ENCODE measurements at regions not wholly inside any gene's neighbourhood (a gene's known extent, or its start where the extent isn't known, plus 50 kb on each side); places are given as distances from the start of the nearest gene placed in this dataset.

DNA sequence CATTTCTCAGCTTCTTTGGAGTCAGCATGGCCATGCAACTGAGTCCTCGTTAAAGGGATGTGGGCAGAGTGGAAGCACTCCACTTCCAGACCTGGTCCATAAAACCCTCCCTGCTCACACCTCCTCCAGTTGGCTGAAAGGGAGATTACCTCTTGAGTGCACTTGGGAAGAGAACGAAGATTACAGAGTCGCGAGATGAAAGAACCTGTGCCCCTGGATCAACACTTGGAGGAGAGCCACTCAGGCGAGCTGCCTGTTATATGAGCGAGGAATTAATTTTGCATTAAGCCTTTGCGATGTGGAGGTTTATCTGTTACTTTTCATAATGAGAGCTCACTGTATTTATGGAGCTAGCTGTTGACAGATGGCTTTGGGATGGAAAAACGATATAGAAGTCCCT lies 147.9 kb downstream of the MAF start:
- DNase-seq (ENCODE audit: extremely low read depth in 1 of 11, low read depth in 9 of 11, low spot score in 4 of 11): no peak

DNA sequence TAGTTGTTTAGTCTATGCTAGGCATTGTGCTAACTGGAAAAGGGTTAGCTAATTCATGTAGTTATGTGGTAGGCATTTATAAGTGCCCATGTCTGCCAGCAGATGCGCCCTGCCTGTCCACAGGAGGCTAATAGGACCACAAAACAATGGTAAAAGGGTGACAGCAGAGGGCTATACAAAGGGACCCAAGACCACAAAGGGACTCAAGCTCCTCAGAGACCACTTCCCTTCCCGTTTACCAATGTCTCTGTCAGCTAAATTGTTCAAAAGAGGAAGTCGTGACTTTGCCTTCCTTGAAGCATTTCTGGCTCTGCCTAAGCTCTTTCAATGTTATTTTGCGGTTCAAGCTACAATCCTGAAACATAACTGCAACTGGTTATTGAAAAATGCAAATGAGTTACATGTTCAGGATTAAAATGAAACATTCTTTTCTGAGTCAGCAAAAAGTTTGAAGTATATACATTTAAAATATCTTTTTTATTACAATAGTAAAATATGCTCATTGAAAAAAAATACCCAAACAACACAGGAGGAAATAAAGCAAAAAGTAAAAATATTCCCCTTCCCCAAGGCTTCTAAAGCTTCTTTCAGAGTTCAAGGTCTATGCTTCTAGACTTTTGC lies 149.2 kb downstream of the MAF start:
- DNase-seq (ENCODE audit: extremely low read depth in 1 of 11, low read depth in 9 of 11, low spot score in 4 of 11): no peak

DNA sequence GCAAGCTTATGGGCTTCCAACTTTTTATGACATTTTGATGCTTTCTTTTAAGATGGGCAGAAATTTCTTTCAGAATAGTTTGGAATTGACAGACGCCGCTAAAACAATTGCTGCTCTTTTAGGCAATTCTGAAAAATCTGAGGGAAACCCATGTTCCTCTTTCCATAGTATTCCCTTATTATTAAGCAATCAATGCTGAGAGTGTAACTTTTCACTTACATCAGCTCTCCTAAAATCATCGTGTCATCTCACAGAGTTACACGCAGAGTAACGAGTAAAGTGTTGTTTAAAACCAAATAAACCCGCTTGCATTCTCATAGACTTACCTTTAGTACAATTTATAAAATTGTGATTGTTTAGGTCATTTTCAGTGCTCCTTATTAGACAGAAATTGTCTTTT lies 150.6 kb downstream of the MAF start:
- no peak for DNase-seq (ENCODE audit: extremely low read depth in 1 of 11, low read depth in 9 of 11, low spot score in 4 of 11)

DNA sequence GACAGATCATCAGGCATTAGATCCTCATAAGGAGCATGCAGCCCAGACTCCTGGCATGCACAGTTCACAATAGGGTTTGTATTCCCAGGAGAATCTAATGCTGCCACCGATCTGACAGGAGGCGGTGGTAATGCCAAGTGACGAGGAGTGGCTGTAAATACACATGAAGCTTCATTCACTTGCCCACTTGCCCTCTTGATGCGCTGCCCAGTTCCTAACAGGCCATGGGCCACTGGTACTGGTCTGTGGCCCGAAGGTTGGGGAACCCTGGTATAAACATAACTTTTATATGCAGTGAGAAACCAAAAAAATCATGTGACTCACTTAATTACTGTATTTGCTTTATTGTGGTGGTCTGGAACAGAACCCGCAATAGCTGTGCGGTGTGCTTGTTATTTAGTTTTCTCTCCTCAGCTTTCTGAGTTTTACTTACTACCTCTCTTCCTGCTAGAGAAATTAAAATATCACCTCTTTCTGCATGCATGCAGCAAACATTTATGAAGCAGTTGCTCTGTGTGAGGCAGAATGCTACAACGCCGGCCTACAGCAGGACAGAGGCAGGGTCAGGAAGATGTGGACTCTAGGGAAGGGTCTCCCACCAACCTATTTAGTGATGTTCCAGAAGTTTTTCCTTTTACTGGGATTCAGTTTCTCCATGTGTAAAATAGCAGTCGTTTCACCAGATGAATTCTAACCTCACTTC lies 151.3 kb downstream of the MAF start:
- DNase-seq (ENCODE audit: extremely low read depth in 1 of 11, low read depth in 9 of 11, low spot score in 4 of 11): no peak

DNA sequence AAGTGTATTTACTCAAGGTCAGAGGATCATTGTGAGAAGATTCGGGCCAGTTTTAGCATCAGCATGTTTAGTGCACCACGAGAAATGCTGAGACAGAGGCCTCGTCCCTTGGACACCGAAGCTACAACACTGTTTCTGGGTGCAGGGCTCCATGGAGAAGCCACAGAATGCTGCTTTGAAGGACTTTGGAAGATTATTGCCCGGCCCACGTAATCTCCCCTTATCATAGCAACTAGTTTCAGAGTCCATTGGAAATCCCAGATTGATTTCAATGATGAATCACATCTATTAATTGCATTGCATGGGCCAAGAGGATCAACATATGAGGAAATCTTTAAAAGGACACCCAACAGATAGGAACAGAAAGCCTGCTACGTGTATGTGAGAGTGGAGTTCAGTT lies 156.0 kb downstream of the MAF start:
- DNase-seq (ENCODE audit: extremely low read depth in 1 of 11, low read depth in 9 of 11, low spot score in 4 of 11): no peak

DNA sequence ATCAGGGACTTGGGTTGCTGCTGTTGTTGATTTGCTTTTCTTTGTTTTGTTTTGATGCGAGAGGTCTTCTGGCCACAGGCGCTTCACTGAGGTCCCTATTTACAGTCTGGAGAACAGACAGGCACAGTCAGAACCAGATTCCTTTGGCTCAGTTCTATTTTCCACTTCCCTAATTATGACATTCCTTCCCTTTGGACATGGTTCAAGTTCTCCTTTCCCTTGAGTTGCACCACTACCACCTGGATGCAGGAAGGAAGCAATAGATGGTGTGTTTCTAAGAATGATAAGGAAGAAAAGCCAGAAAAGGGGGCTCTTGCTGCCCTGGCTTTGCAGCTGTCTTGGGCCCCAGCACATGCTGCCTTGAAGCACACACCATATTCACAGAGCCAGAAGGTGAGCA lies 160.6 kb downstream of the MAF start:
- DNase-seq (ENCODE audit: extremely low read depth in 1 of 11, low read depth in 9 of 11, low spot score in 4 of 11): no peak

DNA sequence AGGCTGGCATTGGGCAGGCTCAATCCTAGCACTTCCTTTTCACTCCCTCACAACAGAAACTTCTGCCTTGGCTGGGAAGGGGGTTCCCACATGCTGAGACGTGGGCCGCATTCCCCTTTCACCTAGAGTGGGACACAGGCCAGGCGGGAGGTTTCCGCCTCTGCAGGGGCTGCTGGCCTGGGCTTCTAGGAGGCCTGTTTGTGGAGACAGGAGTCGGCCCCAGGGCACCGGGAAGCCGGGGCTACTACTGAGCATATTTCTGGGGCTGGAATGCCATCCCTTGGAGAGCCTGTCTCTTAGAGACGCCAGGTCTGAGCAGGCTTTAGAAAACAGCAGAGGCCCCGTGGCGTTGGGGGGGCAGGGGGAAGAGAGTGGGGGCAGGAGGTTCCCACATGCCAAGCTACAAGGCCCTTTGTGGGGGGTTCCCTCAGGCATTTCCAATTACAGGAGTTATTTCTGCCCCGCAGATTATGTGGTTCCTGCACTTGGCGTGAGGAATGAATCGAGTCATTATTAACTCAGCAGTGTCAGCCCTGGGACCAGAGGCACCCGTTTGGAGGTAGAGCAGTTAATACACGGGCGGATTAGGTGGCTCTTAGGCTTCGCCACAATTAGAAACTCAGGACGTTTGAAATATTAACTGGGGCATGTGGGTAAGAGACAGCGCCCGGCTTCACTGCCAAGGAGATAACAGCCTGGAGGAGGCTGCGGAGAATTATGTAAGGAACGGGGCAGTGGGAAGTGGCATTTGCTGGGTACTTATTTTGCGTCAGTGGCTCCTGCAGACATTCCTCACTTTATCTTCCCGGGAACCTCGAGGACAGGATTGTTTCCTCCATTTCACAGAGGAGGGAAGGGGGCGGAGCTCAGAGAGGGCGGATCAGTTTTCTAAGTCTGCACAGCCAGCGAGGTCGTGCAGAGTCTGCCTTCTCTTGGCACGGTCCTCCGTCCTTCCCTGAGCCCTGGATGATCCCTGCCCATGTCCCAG lies 162.5 kb downstream of the MAF start:
- peak in 1 of 11 donors; percentile 66 for DNase-seq (ENCODE audit: extremely low read depth in 1 of 11, low read depth in 9 of 11, low spot score in 4 of 11)

DNA sequence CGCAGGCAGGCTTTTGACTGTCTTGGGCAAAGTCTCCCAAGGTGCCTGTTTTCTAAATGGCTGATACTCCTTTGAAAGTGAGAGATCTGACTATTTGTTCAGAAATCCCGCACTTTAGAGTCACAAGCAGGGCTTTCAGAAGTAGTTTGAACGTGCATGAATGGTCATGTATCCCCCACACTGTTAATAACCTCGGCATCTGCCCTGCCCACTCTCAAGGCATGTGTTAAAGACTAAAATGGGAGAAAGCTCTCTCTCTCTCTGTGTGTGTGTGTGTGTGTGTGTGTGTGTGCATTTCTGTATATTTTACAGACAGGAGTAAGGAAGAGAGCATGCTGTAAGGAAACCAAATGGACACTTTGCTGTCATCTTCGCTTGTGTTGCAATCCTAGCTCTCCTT lies 163.7 kb downstream of the MAF start:
- no peak for DNase-seq (ENCODE audit: extremely low read depth in 1 of 11, low read depth in 9 of 11, low spot score in 4 of 11)

DNA sequence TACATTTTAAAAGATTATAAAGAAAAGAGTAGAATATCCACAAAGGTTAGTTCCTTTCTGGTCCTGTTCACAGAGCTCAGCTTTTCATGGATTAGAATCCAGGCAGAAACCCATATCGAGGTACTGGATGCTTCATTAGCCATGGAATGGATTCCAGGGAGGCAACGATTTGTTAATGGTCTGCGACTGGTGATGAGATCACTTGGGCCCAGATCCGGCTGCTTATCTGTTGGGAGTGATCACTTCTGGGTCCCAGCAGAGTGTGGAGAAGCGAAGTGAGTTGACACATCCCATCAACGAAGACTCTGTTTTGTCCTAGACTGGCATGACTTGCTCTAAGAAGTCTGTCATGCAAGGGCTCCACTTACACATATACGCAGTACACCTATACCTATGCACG lies 165.8 kb downstream of the MAF start:
- DNase-seq (ENCODE audit: extremely low read depth in 1 of 11, low read depth in 9 of 11, low spot score in 4 of 11): no peak

DNA sequence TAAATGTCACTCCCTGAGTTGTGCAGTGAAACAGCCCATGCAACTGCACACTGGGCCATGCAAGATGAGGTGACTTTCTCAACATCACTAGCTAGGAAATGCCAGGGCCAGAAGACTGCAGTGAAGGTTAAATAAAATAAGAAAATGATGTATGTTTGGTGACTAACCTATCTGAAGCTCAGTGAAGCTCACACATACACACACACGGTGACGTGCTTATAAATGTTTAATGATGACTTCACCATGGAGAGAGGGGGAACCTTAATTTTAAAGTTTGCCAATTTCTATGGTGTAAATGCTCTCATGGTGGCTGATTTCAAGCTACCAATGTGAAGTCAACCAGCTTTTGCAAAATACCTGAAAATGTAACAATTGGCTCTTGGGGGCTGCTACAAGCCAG lies 166.4 kb downstream of the MAF start:
- no peak for DNase-seq (ENCODE audit: extremely low read depth in 1 of 11, low read depth in 9 of 11, low spot score in 4 of 11)

DNA sequence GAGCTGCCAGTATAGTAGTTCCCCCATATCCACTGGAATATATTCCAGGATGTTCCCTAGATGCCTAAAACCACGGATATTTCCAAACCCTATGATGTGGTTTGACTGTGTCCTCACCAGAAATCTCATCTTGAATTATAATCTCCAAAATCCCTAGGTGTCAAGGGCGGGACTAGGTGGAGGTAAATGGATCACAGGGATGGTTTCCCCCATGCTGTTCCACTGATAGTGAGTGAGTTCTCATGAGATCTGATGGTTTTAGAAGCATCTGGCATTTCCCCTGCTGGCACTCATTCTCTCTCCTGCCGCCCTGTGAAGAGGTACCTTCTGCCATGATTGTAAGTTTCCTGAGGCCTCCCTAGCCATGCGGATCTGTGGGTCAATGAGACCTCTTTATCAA lies 168.6 kb downstream of the MAF start:
- no peak for DNase-seq (ENCODE audit: extremely low read depth in 1 of 11, low read depth in 9 of 11, low spot score in 4 of 11)

DNA sequence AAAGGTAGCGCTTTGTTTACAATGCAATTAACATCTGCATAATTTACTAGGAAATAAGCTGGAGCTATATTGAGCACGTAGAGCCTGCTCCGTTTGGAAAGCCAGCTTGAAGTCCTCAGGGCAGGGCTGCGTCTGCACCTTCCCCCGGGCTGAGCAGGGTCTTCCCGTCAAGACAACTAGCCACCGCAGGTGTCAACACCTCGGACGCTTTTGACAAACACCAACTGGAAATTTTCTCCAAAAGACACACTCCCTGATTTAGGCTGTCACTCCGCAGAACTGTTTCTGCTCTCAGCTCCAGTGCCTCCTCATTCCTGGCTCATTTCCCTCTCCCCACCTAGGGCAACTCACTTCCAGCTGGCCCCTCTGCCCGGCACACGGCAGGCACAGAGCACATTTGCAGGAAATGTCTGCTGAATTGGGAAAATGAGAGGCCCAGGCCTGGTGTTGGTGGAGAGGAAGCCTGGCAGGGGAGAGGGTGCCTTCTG lies 170.3 kb downstream of the MAF start:
- DNase-seq (ENCODE audit: extremely low read depth in 1 of 11, low read depth in 9 of 11, low spot score in 4 of 11): no peak

DNA sequence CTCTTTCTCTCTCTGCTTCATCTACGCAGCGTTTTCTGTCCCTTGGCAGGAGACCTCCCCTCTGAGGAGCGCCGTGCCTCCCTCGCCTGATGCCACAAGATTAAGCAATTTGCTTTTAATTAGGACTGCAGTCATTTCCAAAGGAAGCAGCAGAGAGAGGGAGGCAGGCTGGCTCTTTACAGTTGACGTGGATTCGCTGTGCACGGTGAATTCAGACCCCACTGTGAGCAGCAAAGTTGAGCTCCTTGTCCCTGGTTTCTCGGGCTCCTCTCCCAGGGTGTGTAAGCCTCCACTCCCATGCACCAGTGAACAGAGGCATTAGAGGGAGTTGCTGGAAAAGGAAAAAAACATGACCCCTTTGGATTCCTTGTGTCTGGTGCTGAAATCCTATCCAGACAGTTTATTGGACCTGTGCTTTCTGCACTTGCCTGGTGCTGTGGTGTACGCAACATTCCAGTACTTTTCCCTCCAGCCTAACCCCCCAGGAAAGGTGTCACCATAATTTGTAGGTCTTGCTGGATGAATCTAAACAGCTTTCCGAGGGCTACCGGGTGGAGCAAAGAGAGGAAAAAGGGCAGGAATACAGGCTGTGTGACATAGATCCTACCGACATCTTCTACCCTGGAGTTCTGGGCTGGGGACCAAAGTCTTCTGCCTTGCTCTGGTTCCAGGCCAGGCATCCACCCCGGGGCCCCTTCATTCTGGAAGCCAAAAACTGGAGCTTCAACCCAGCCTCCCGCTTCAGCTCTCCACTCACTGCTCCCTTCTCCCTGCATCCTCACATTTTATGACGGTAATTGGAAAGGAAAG lies 171.0 kb downstream of the MAF start:
- peak in 1 of 11 donors; percentile 56 for DNase-seq (ENCODE audit: extremely low read depth in 1 of 11, low read depth in 9 of 11, low spot score in 4 of 11)

DNA sequence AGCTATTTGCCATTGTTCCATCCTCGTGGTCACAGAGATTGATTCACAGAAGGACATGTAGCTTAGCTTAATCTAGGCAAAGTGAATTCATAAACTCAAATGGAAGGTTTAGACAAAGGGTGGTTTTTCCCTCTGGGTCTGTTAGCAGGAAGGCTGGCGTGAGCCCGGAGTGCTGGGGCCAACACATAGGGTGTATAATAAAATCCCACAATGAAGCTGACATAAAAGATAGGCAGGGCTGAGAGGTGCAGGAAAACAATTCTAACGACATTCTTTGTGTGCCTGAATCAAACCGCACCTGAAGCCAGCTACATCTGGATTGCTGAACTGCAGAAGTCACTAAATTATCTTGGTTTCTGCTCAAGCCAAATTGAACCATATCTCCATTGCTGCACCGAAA lies 173.9 kb downstream of the MAF start:
- DNase-seq (ENCODE audit: extremely low read depth in 1 of 11, low read depth in 9 of 11, low spot score in 4 of 11): no peak

DNA sequence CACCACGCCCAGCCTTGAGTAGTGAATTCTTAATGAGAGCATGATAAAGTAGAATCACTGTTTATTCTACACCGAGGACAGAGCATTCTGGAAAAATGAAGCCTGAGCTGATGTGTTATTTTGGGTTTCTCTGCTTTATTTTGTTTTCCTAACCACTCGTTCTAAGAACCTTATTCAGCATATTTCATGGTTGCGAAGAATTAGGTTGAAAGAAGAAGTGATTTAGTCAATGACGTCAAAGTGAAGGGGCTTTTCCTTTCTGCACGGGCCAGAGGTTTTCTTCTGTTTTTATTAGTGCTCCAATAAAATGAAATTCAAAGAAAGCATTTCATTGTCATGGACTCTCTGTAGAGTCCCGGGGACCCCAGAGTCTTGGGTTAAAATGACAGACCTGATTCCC lies 178.5 kb downstream of the MAF start:
- no peak for DNase-seq (ENCODE audit: extremely low read depth in 1 of 11, low read depth in 9 of 11, low spot score in 4 of 11)

DNA sequence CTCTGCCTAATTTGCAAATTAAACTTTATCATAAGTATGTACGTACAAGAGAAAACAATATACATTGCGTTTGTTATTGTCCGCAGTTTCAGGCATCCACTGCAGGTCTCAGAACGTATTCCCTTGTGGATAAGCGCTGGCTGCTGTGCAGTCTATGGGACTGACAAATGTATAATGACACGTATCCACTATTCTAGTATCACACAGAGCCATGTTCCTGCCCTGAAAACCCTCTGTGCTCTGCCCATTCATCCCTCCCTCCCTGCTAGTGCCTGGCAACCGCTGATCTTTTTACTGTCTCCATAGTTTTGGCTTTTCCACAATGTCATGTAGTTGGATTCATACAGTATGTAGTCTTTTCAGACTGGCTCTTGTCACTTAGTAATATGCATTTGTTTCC lies 179.4 kb downstream of the MAF start:
- no peak for DNase-seq (ENCODE audit: extremely low read depth in 1 of 11, low read depth in 9 of 11, low spot score in 4 of 11)

DNA sequence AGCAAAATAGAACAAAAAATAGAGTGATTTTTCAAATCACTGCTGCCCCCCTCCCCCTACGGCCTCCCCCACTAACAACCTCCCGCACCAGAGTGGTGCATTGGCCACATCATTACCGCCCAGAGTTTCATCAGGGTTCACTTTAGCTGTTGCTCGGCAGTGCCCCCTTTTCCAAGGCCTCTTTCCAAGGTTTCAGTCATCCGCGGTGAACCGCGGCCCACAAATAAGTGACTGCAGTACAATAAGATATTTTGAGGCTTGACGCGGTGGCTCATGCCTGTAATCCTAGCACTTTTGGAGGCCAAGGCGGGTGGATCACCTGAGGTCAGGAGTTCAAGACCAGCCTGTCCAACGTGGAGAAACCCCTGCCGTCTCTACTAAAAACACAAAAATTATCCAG lies 180.0 kb downstream of the MAF start:
- no peak for DNase-seq (ENCODE audit: extremely low read depth in 1 of 11, low read depth in 9 of 11, low spot score in 4 of 11)

DNA sequence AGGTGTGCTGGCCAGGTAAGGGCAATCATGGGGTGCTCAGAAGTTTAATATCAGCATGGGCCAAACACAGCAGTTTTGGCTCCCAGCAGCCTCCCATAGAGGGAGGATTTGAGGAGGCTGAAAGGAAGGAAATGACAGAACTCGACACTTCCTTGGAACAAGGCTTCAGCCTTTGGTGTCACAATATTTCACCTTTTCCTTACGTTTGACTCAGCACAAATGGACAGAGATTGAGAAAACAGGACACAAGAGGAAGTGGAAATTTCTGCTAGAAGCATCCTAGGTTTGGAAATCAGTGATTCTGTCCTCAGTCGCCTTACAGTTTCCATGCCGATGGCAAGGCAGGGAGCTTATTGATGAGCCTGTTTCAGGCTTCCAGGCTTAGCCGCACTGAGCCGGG lies 181.4 kb downstream of the MAF start:
- DNase-seq (ENCODE audit: extremely low read depth in 1 of 11, low read depth in 9 of 11, low spot score in 4 of 11): no peak

DNA sequence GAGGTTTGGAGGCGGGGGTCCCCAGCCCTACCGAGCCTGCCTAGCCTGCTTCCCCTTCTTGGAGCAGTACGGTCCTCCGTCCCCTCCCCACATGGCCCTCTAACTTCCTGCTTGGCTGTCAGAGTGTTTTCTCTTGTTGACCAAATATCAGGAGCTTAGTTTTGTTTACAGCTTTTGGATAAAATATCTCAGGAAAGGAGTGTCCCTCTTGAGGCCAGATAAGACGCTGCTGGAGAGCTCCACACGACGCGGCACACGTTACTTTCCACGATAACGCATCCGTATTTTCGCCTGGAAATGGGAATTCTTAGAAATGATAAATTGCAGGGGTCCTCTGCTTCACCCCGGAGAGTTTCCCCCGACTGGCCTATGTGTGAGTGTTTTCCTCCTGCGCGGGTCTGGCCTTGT lies 182.9 kb downstream of the MAF start:
- no peak for DNase-seq (ENCODE audit: extremely low read depth in 1 of 11, low read depth in 9 of 11, low spot score in 4 of 11)
